Omental fat pad (tissue), 3 donors: ENCODE measurements at regions not wholly inside any gene's neighbourhood (a gene's known extent, or its start where the extent isn't known, plus 50 kb on each side); places are given as distances from the start of the nearest gene placed in this dataset.
"Not testable (repeated sequence)": the region's sequence is repeated elsewhere in the genome, so short reads cannot be mapped to it uniquely, and the experiment has no call there.

Source experiments
- ATAC-seq: fragments of 150-250 bp; one replicate; pipeline ENCODE4 v1.9.1; 2016; ENCODE audit warnings: mild to moderate bottlenecking, moderate library complexity; ENCODE audit not compliant: low FRiP score
- DNase-seq: peaks from one replicate; pipeline ENCODE4 v3.0.0-alpha.2; 2019; ENCODE audit warnings: low spot score
- CTCF ChIP-seq, 3 donors: fragments of 450-650 bp; IDR thresholded peaks; one replicate each; pipeline ENCODE4 v1.5.1; 2016 to 2017; ENCODE audit warnings: antibody characterized with exemption in 3 of 3, mild to moderate bottlenecking in 3 of 3, moderate library complexity in 2 of 3

GRCh38 chr15:94855409-94856266 lies 624.3 kb downstream of the MCTP2 start:
- no peak for ATAC-seq
- no peak for DNase-seq
- no peak for TF ChIP-seq CTCF (IDR thresholded peaks at IDR 0.05)

GRCh38 chr15:94856267-94856854 lies 625.0 kb downstream of the MCTP2 start:
- TF ChIP-seq CTCF (IDR thresholded peaks at IDR 0.05), result no peak
- ATAC-seq (no peak), DNase-seq (no peak)

GRCh38 chr15:94857466-94857865 lies 626.1 kb downstream of the MCTP2 start:
- no peak for TF ChIP-seq CTCF (IDR thresholded peaks at IDR 0.05)
- DNase-seq (no peak), ATAC-seq (no peak)

GRCh38 chr15:94858011-94858410 lies 626.6 kb downstream of the MCTP2 start:
- no peak for TF ChIP-seq CTCF (IDR thresholded peaks at IDR 0.05)
- DNase-seq (no peak), ATAC-seq (no peak)

GRCh38 chr15:94858449-94858848 lies 627.1 kb downstream of the MCTP2 start:
- no peak for TF ChIP-seq CTCF (IDR thresholded peaks at IDR 0.05)
- DNase-seq, result no peak
- ATAC-seq, result no peak

GRCh38 chr15:94858920-94859319 lies 627.6 kb downstream of the MCTP2 start:
- no peak for TF ChIP-seq CTCF (IDR thresholded peaks at IDR 0.05)
- ATAC-seq (no peak), DNase-seq (no peak)

- no peak for TF ChIP-seq CTCF (IDR thresholded peaks at IDR 0.05)
- DNase-seq (no peak), ATAC-seq (no peak)
Observed at GRCh38 chr15:94864600-94864999, 633.2 kb downstream of the MCTP2 start.

- not testable (repeated sequence) for ATAC-seq, DNase-seq
Observed at GRCh38 chr15:94868265-94868664, 636.9 kb downstream of the MCTP2 start.
